Neuron (in vitro differentiated cells): ENCODE measurements at regions not wholly inside any gene's neighbourhood (a gene's known extent, or its start where the extent isn't known, plus 50 kb on each side); places are given as distances from the start of the nearest gene placed in this dataset.

ENCODE experiments used
- H2AFZ ChIP-seq: one replicate; pipeline ENCODE4 v1.6.1; 2013; ENCODE audit warnings: low read depth, mild to moderate bottlenecking, inconsistent platforms, low read length, moderate library complexity
- H3K27me3 ChIP-seq: one replicate; pipeline ENCODE4 v1.6.1; 2013; ENCODE audit warnings: low read length; ENCODE audit not compliant: insufficient read depth
- H3K36me3 ChIP-seq: one replicate; pipeline ENCODE4 v1.6.1; 2013; ENCODE audit warnings: low read length; ENCODE audit not compliant: insufficient read depth
- H3K4me1 ChIP-seq: one replicate; pipeline ENCODE4 v1.6.1; 2013; ENCODE audit warnings: low read length; ENCODE audit not compliant: insufficient read depth
- H3K4me3 ChIP-seq: 2 replicates; pipeline ENCODE4 v1.5.1; 2013; ENCODE audit warnings: mild to moderate bottlenecking, low read length, moderate library complexity
- H3K9me3 ChIP-seq: one replicate; pipeline ENCODE4 v1.6.1; 2013; ENCODE audit warnings: low read length

GRCh38 chr18:77520767-77521166 lies 271.1 kb downstream of the GALR1 start:
- H3K36me3 ChIP-seq: no peaks in the 10 kb centered on the region
- H3K4me3 ChIP-seq: no peak overlapping the region
- H2AFZ ChIP-seq: no peak overlapping the region
- no peaks in the 10 kb centered on the region for H3K4me1 ChIP-seq
- no peaks in the 10 kb centered on the region for H3K9me3 ChIP-seq
- H3K27me3 ChIP-seq: no peaks in the 10 kb centered on the region

GRCh38 chr18:77522051-77522675 lies 272.5 kb downstream of the GALR1 start:
- Histone ChIP-seq H3K4me3 (no peak overlapping the region), H2AFZ (no peak overlapping the region), H3K36me3 (no peaks in the 10 kb centered on the region), H3K27me3 (no peaks in the 10 kb centered on the region), H3K9me3 (no peaks in the 10 kb centered on the region), H3K4me1 (no peaks in the 10 kb centered on the region)

- no peaks in the 10 kb centered on the region for H3K9me3 ChIP-seq
- H3K4me3 ChIP-seq: no peak overlapping the region
- H2AFZ ChIP-seq: no peak overlapping the region
- no peaks in the 10 kb centered on the region for H3K27me3 ChIP-seq
- H3K4me1 ChIP-seq: no peaks in the 10 kb centered on the region
- H3K36me3 ChIP-seq: no peaks in the 10 kb centered on the region
Measured at GRCh38 chr18:77524909-77525308, 275.3 kb downstream of the GALR1 start.

GRCh38 chr18:77526962-77527361 lies 277.3 kb downstream of the GALR1 start:
- no peak overlapping the region for H3K4me3 ChIP-seq
- no peaks in the 10 kb centered on the region for H3K4me1 ChIP-seq
- no peak overlapping the region for H2AFZ ChIP-seq
- no peaks in the 10 kb centered on the region for H3K36me3 ChIP-seq
- no peaks in the 10 kb centered on the region for H3K9me3 ChIP-seq
- H3K27me3 ChIP-seq: no peaks in the 10 kb centered on the region

GRCh38 chr18:77528872-77529271 lies 279.2 kb downstream of the GALR1 start:
- H3K4me3 ChIP-seq: no peak overlapping the region
- no peaks in the 10 kb centered on the region for H3K9me3 ChIP-seq
- no peaks in the 10 kb centered on the region for H3K27me3 ChIP-seq
- no peaks in the 10 kb centered on the region for H3K4me1 ChIP-seq
- H3K36me3 ChIP-seq: no peaks in the 10 kb centered on the region
- no peak overlapping the region for H2AFZ ChIP-seq

GRCh38 chr18:77529492-77530176 lies 280.0 kb downstream of the GALR1 start:
- no peaks in the 10 kb centered on the region for H3K4me1 ChIP-seq
- no peak overlapping the region for H3K4me3 ChIP-seq
- H3K9me3 ChIP-seq: no peaks in the 10 kb centered on the region
- no peaks in the 10 kb centered on the region for H3K36me3 ChIP-seq
- no peak overlapping the region for H2AFZ ChIP-seq
- no peaks in the 10 kb centered on the region for H3K27me3 ChIP-seq

- H3K9me3 ChIP-seq: no peaks in the 10 kb centered on the region
- H3K36me3 ChIP-seq: no peaks in the 10 kb centered on the region
- no peak overlapping the region for H2AFZ ChIP-seq
- H3K27me3 ChIP-seq: no peaks in the 10 kb centered on the region
- no peak overlapping the region for H3K4me3 ChIP-seq
- no peaks in the 10 kb centered on the region for H3K4me1 ChIP-seq
Measured at GRCh38 chr18:77530732-77531131, 281.1 kb downstream of the GALR1 start.

- no peaks in the 10 kb centered on the region for H3K27me3 ChIP-seq
- no peaks in the 10 kb centered on the region for H3K9me3 ChIP-seq
- H2AFZ ChIP-seq: no peak overlapping the region
Measured at GRCh38 chr18:77539860-77540259, 290.2 kb downstream of the GALR1 start.

GRCh38 chr18:77544792-77545191 lies 295.1 kb downstream of the GALR1 start:
- no peaks in the 10 kb centered on the region for H3K9me3 ChIP-seq
- H3K4me1 ChIP-seq: no peaks in the 10 kb centered on the region
- H3K27me3 ChIP-seq: no peaks in the 10 kb centered on the region
- no peak overlapping the region for H2AFZ ChIP-seq
- no peak overlapping the region for H3K4me3 ChIP-seq
- H3K36me3 ChIP-seq: no peaks in the 10 kb centered on the region

More at GRCh38 chr18:77539860-77540259, 290.2 kb downstream of the GALR1 start:
- H3K4me3 ChIP-seq: no peak overlapping the region
- H3K36me3 ChIP-seq: no peaks in the 10 kb centered on the region
- no peaks in the 10 kb centered on the region for H3K4me1 ChIP-seq

GRCh38 chr18:77547757-77548156 lies 298.1 kb downstream of the GALR1 start:
- H3K4me3 ChIP-seq: no peak overlapping the region
- H3K4me1 ChIP-seq: no peaks in the 10 kb centered on the region
- H3K9me3 ChIP-seq: no peaks in the 10 kb centered on the region
- no peaks in the 10 kb centered on the region for H3K27me3 ChIP-seq
- no peaks in the 10 kb centered on the region for H3K36me3 ChIP-seq
- no peak overlapping the region for H2AFZ ChIP-seq

GRCh38 chr18:77548790-77549420 lies 299.3 kb downstream of the GALR1 start:
- Histone ChIP-seq H3K4me1 (no peaks in the 10 kb centered on the region), H3K27me3 (no peaks in the 10 kb centered on the region), H3K4me3 (no peak overlapping the region), H2AFZ (no peak overlapping the region), H3K36me3 (no peaks in the 10 kb centered on the region), H3K9me3 (no peaks in the 10 kb centered on the region)

- H3K4me1 ChIP-seq: no peaks in the 10 kb centered on the region
- no peaks in the 10 kb centered on the region for H3K36me3 ChIP-seq
- H3K4me3 ChIP-seq: no peak overlapping the region
- no peaks in the 10 kb centered on the region for H3K9me3 ChIP-seq
- H2AFZ ChIP-seq: no peak overlapping the region
- no peaks in the 10 kb centered on the region for H3K27me3 ChIP-seq
Measured at GRCh38 chr18:77550625-77551024, 301.0 kb downstream of the GALR1 start.

- Histone ChIP-seq H3K36me3 (no peaks in the 10 kb centered on the region), H3K4me1 (no peaks in the 10 kb centered on the region), H3K9me3 (no peaks in the 10 kb centered on the region), H3K27me3 (no peaks in the 10 kb centered on the region), H2AFZ (no peak overlapping the region), H3K4me3 (no peak overlapping the region)
Measured at GRCh38 chr18:77551055-77551454, 301.4 kb downstream of the GALR1 start.
